MM.1S (cell line): ENCODE measurements at regions not wholly inside any gene's neighbourhood (a gene's known extent, or its start where the extent isn't known, plus 50 kb on each side); places are given as distances from the start of the nearest gene placed in this dataset.
"Not testable (repeated sequence)": the region's sequence is repeated elsewhere in the genome, so short reads cannot be mapped to it uniquely, and the experiment has no call there.

ENCODE experiments used
- CTCF ChIP-seq: fragments of 300-600 bp; sonication (generic); IDR thresholded peaks from 2 replicates; pipeline ENCODE4 v1.5.1; 2016; ENCODE audit warnings: antibody characterized with exemption, low read length, mixed read lengths
- EZH2 ChIP-seq: fragments of 300-600 bp; sonication (generic); optimal IDR thresholded peaks from 2 replicates; pipeline ENCODE3; 2017; ENCODE audit warnings: low read depth, mild to moderate bottlenecking, antibody characterized with exemption, low read length, mixed read lengths

DNA sequence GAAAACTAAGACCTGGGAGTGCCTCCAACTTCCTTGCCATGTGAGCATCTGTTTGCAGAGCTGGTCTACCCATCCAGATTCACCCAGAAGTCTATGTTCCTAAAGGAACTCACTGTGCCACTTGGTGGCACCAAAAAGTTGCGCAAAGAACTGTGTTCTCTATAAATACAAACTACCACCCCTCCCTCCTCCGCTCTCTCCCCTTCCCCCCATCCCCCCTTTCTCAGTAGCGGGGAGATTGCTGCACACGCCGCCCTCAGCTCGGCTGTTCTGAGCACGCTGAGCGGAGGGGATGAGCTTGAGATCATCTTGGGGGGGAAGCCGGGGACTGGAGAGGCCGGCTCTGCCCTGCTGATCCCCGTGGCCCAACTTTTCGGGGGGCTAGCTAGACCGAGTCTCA, 352.2 kb upstream of the FOLH1 start:
- not testable (repeated sequence) for TF ChIP-seq CTCF, EZH2
